ENCODE measurements at regions not wholly inside any gene's neighbourhood (a gene's known extent, or its start where the extent isn't known, plus 50 kb on each side); places are given as distances from the start of the nearest gene placed in this dataset.

DNA sequence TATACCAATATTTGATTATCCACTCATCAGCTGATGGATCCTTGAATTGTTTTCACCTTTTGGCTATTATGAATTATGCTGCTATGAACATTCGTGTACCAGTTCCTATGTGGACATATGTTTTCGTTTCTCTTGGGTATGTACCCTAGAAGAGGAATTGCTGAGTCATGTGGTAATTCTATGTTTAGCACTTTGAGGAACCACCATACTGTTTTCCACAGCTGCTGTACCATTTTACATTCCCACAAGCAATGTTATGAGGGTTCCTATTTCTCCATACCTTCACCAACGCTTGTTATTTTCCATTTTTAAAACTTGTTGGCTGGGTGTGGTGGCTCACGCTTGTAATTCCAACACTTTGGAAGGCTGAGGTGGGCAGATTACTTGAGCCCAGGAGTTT is 62.9 kb downstream of the RPLP1 start:
- H3K4me3 Mint-ChIP-seq (ENCODE audit: unreplicated experiment) = no peak overlapping the region

GRCh38 chr15:69515926-69516325 is 63.3 kb downstream of the RPLP1 start:
- intact Hi-C loops (cut with micrococcal nuclease) = no loop called here
- H3K27me3 Mint-ChIP-seq (ENCODE audit: insufficient read depth, unreplicated experiment) = peaks cover 20% of the 10 kb centered on the region
- TF ChIP-seq CTCF (IDR thresholded peaks at IDR 0.05; ENCODE audit: unreplicated experiment) = no peak
- BruUV-seq (replicated peaks) = no TSS peak
- no peaks in the 10 kb centered on the region for H3K4me1 Mint-ChIP-seq (ENCODE audit: insufficient read depth, unreplicated experiment)
- no peak overlapping the region for H3K27ac Mint-ChIP-seq (ENCODE audit: low read depth, unreplicated experiment)
- no peak for DNase-seq (ENCODE audit: unreplicated experiment)
- POLR2A ChIA-PET = no interaction called here
- no peaks in the 10 kb centered on the region for H3K9me3 Mint-ChIP-seq (ENCODE audit: unreplicated experiment)
- H3K36me3 Mint-ChIP-seq (ENCODE audit: insufficient read depth, unreplicated experiment) = no peaks in the 10 kb centered on the region
- CTCF ChIA-PET = no interaction called here
- no peak overlapping the region for H3K4me3 Mint-ChIP-seq (ENCODE audit: unreplicated experiment)

More for the DNA sequence above, 62.9 kb downstream of the RPLP1 start:
- no peak overlapping the region for H3K27ac Mint-ChIP-seq (ENCODE audit: low read depth, unreplicated experiment)
- H3K9me3 Mint-ChIP-seq (ENCODE audit: unreplicated experiment) = no peaks in the 10 kb centered on the region
- DNase-seq (ENCODE audit: unreplicated experiment) = no peak
- ChIA-PET CTCF (interaction anchor here (1.1 kb wide), 1 partner anchor 9 kb away, joined by 3 read pairs; no protein-coding TSS in a partner anchor), POLR2A (no interaction called here)
- no TSS peak for BruUV-seq (replicated peaks)
- TF ChIP-seq CTCF (IDR thresholded peaks at IDR 0.05; ENCODE audit: unreplicated experiment) = no peak
- H3K4me1 Mint-ChIP-seq (ENCODE audit: insufficient read depth, unreplicated experiment) = no peaks in the 10 kb centered on the region
- no peaks in the 10 kb centered on the region for H3K36me3 Mint-ChIP-seq (ENCODE audit: insufficient read depth, unreplicated experiment)
- intact Hi-C loops (cut with micrococcal nuclease) = no loop called here
- H3K27me3 Mint-ChIP-seq (ENCODE audit: insufficient read depth, unreplicated experiment) = peaks cover 19% of the 10 kb centered on the region

- TF ChIP-seq CTCF (IDR thresholded peaks at IDR 0.05; ENCODE audit: unreplicated experiment) = no peak
- BruUV-seq (replicated peaks) = no TSS peak
- intact Hi-C loops (cut with micrococcal nuclease) = no loop called here
- peaks cover 30% of the 10 kb centered on the region for H3K27me3 Mint-ChIP-seq (ENCODE audit: insufficient read depth, unreplicated experiment)
- H3K36me3 Mint-ChIP-seq (ENCODE audit: insufficient read depth, unreplicated experiment) = no peaks in the 10 kb centered on the region
- CTCF ChIA-PET = no interaction called here
- no peak for DNase-seq (ENCODE audit: unreplicated experiment)
- no peaks in the 10 kb centered on the region for H3K9me3 Mint-ChIP-seq (ENCODE audit: unreplicated experiment)
- H3K4me1 Mint-ChIP-seq (ENCODE audit: insufficient read depth, unreplicated experiment) = no peaks in the 10 kb centered on the region
- no peak overlapping the region for H3K27ac Mint-ChIP-seq (ENCODE audit: low read depth, unreplicated experiment)
- no peak overlapping the region for H3K4me3 Mint-ChIP-seq (ENCODE audit: unreplicated experiment)
- POLR2A ChIA-PET = no interaction called here
Measured at GRCh38 chr15:69517052-69517451, 64.4 kb downstream of the RPLP1 start.

DNA sequence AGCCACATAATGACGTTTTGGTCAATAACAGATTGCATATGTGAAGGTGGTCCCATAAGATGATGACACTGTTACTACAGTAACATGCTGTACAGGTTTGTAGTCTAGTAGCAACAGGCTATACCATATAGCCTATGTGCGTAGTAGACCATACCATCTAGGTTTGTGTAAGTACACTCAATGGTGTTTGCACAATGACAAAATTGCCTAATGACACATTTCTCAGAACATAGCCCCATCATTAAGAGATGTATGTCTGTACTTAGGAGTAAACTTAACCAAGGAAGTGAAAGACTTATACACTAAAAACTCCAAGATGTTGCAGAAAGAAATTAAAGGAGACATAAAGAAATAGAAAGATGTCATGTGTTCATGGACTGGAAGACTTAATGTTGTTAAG is 66.2 kb downstream of the RPLP1 start:
- POLR2A ChIA-PET = interaction anchor here (0.6 kb wide), 1 partner anchor 581 kb away, joined by 3 read pairs; no protein-coding TSS in a partner anchor
- no peaks in the 10 kb centered on the region for H3K9me3 Mint-ChIP-seq (ENCODE audit: unreplicated experiment)
- H3K27me3 Mint-ChIP-seq (ENCODE audit: insufficient read depth, unreplicated experiment) = peaks cover 14% of the 10 kb centered on the region

More for the DNA sequence above, 66.2 kb downstream of the RPLP1 start:
- Mint-ChIP-seq H3K4me3 (ENCODE audit: unreplicated experiment) (no peak overlapping the region), H3K4me1 (ENCODE audit: insufficient read depth, unreplicated experiment) (no peaks in the 10 kb centered on the region), H3K27ac (ENCODE audit: low read depth, unreplicated experiment) (no peak overlapping the region), H3K36me3 (ENCODE audit: insufficient read depth, unreplicated experiment) (no peaks in the 10 kb centered on the region)
- no peak for TF ChIP-seq CTCF (IDR thresholded peaks at IDR 0.05; ENCODE audit: unreplicated experiment)
- CTCF ChIA-PET = interaction anchor here (0.9 kb wide), 1 partner anchor 968 kb away, joined by 3 read pairs; no protein-coding TSS in a partner anchor
- BruUV-seq (replicated peaks) = no TSS peak
- intact Hi-C loops (cut with micrococcal nuclease) = no loop called here
- DNase-seq (ENCODE audit: unreplicated experiment) = no peak
